ENCODE measurements at regions not wholly inside any gene's neighbourhood (a gene's known extent, or its start where the extent isn't known, plus 50 kb on each side); places are given as distances from the start of the nearest gene placed in this dataset.

DNA sequence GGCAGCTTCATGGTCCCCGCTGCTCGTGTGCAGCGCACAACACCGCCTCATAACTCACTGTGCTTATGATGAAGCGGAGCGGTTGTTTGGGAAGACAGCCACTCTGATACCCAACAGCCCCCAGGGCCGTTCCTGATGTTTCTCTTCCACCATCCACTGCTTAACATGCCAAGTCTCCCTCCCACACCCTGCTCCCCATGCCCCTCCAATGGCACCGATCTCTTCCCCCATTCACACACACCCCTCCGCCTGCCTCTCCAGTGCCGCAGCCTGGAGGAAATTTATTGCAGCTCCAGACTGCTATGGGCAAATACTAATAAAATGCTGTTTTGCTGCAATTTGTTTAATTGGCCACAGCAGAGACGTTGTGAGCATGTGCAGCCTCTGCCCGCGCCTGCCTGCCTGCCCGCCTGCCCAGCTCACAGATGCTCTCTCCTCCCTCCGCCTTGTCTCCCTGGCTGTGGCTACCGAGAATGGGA, 80.3 kb upstream of the LHX1 start:
- no peak for DNase-seq (ENCODE audit: extremely low spot score)
- CTCF ChIA-PET = interaction anchor here (1.0 kb wide), 1 partner anchor 101 kb away, joined by 3 read pairs; no protein-coding TSS in a partner anchor

DNA sequence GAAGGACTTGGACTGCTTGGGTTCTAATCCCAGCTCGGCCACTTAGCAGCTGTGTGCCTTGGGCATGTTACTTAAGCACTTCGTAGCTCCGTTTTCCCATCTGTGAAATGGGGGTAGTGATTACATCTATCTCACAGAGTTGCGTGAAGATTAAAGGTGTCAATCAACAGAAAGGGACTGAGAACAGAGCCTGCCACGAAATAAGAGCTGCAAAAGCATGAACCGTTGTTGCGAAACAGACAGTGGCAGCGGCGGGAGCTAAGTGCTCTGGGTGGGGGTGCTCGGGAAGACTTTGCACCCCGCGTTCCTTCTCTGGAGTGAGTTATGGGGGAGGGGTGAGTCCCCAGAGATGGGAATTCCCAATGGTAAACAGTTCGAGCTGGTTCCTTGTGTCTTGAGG, 79.6 kb upstream of the LHX1 start:
- no peak for TF ChIP-seq LEF1 (IDR thresholded peaks at IDR 0.05; ENCODE audit: borderline replicate concordance)
- peak; percentile 35; the same call in 1 of the 2 replicates for TF ChIP-seq PKNOX1 (IDR thresholded peaks at IDR 0.05)
- CTCF ChIA-PET = interaction anchor here (1.0 kb wide), 1 partner anchor 102 kb away, joined by 3 read pairs; no protein-coding TSS in a partner anchor
- POLR2A ChIA-PET = no interaction called here
- DNase-seq (ENCODE audit: extremely low spot score) = no peak

More for the DNA sequence above, 80.3 kb upstream of the LHX1 start:
- POLR2A ChIA-PET = no interaction called here
- no peak for TF ChIP-seq CTBP1 (IDR thresholded peaks at IDR 0.05; ENCODE audit: borderline replicate concordance)
- no peak for TF ChIP-seq FOXM1 (IDR thresholded peaks at IDR 0.05; ENCODE audit: borderline replicate concordance)

- ChIA-PET POLR2A (no interaction called here), CTCF (interaction anchor here (0.5 to 1.0 kb wide), 2 partner anchors 103 to 174 kb away, joined by 3 to 5 read pairs; no protein-coding TSS in a partner anchor)
- no peak for TF ChIP-seq SUZ12 (IDR thresholded peaks at IDR 0.05)
- no peak for TF ChIP-seq CTBP1 (IDR thresholded peaks at IDR 0.05; ENCODE audit: borderline replicate concordance)
- TF ChIP-seq LEF1 (IDR thresholded peaks at IDR 0.05; ENCODE audit: borderline replicate concordance) = no peak
- no peak for DNase-seq (ENCODE audit: extremely low spot score)
These were observed 78.9 kb upstream of the LHX1 start for GRCh38 chr17:36858119-36859002.

DNA sequence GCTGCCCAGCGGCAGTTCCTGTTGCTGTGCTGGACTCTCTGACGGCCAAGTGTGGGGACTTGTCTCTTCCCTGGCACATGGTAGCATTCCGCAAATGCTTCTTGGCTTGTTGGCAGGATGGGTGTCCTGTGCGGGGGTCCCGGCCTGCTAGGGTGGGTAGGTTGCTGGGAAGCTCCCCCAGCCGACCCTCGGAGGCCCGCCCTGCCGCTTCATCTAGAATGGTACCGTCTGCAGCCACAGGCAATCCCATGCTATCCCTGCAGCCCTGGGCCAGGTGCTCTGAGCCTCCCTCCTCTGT, 78.3 kb upstream of the LHX1 start:
- no peak for TF ChIP-seq ARNT (IDR thresholded peaks at IDR 0.05)
- TF ChIP-seq L3MBTL2 (conservative IDR thresholded peaks at IDR 0.05) = no peak
- no peak for TF ChIP-seq SUZ12 (IDR thresholded peaks at IDR 0.05)
- no peak for TF ChIP-seq ELF4 (IDR thresholded peaks at IDR 0.05)
- TF ChIP-seq CTBP1 (IDR thresholded peaks at IDR 0.05; ENCODE audit: borderline replicate concordance) = no peak
- TF ChIP-seq LEF1 (IDR thresholded peaks at IDR 0.05; ENCODE audit: borderline replicate concordance) = no peak
- TF ChIP-seq HDGF (IDR thresholded peaks at IDR 0.05; ENCODE audit: borderline replicate concordance) = no peak
- ChIA-PET POLR2A (no interaction called here), CTCF (no interaction called here)
- DNase-seq (ENCODE audit: extremely low spot score) = no peak

- ChIA-PET CTCF (no interaction called here), POLR2A (no interaction called here)
- no peak for TF ChIP-seq BHLHE40 (IDR thresholded peaks at IDR 0.05; ENCODE audit: borderline replicate concordance)
- DNase-seq (ENCODE audit: extremely low spot score) = no peak
These were observed 77.6 kb upstream of the LHX1 start for GRCh38 chr17:36859706-36860105.

GRCh38 chr17:36861531-36861930, 75.7 kb upstream of the LHX1 start:
- CTCF ChIA-PET = no interaction called here
- DNase-seq (ENCODE audit: extremely low spot score) = no peak

GRCh38 chr17:36862116-36862920, 75.0 kb upstream of the LHX1 start:
- DNase-seq (ENCODE audit: extremely low spot score) = no peak
- POLR2A ChIA-PET = no interaction called here
- no peak for TF ChIP-seq L3MBTL2 (conservative IDR thresholded peaks at IDR 0.05)
- no peak for TF ChIP-seq HDGF (IDR thresholded peaks at IDR 0.05; ENCODE audit: borderline replicate concordance)
- no peak for TF ChIP-seq BHLHE40 (IDR thresholded peaks at IDR 0.05; ENCODE audit: borderline replicate concordance)
- no peak for TF ChIP-seq SUZ12 (IDR thresholded peaks at IDR 0.05)
- TF ChIP-seq LEF1 (IDR thresholded peaks at IDR 0.05; ENCODE audit: borderline replicate concordance) = no peak
- no peak for TF ChIP-seq CTBP1 (IDR thresholded peaks at IDR 0.05; ENCODE audit: borderline replicate concordance)
- no peak for TF ChIP-seq SP1 (IDR thresholded peaks at IDR 0.05)
- no peak for TF ChIP-seq TARDBP (IDR thresholded peaks at IDR 0.05)
- no peak for TF ChIP-seq FOXM1 (IDR thresholded peaks at IDR 0.05; ENCODE audit: borderline replicate concordance)
- no peak for TF ChIP-seq ZNF384 (IDR thresholded peaks at IDR 0.05)
- no peak for TF ChIP-seq NFRKB (IDR thresholded peaks at IDR 0.05)
- TF ChIP-seq FOXA1 (IDR thresholded peaks at IDR 0.05) = no peak
- no peak for TF ChIP-seq ELF4 (IDR thresholded peaks at IDR 0.05)
- no peak for TF ChIP-seq FOXK2 (IDR thresholded peaks at IDR 0.05)
- TF ChIP-seq ARNT (IDR thresholded peaks at IDR 0.05) = no peak
- TF ChIP-seq PKNOX1 (IDR thresholded peaks at IDR 0.05) = no peak
- CTCF ChIA-PET = no interaction called here

More at GRCh38 chr17:36861531-36861930, 75.7 kb upstream of the LHX1 start:
- TF ChIP-seq L3MBTL2 (conservative IDR thresholded peaks at IDR 0.05) (no peak), ARNT (IDR thresholded peaks at IDR 0.05) (no peak), TARDBP (IDR thresholded peaks at IDR 0.05) (no peak), FOXA1 (IDR thresholded peaks at IDR 0.05) (no peak), BHLHE40 (IDR thresholded peaks at IDR 0.05; ENCODE audit: borderline replicate concordance) (no peak), ZNF384 (IDR thresholded peaks at IDR 0.05) (no peak), CTBP1 (IDR thresholded peaks at IDR 0.05; ENCODE audit: borderline replicate concordance) (no peak), SP1 (IDR thresholded peaks at IDR 0.05) (no peak), LEF1 (IDR thresholded peaks at IDR 0.05; ENCODE audit: borderline replicate concordance) (no peak), FOXK2 (IDR thresholded peaks at IDR 0.05) (no peak), PKNOX1 (IDR thresholded peaks at IDR 0.05) (no peak), HDGF (IDR thresholded peaks at IDR 0.05; ENCODE audit: borderline replicate concordance) (no peak)
- POLR2A ChIA-PET = no interaction called here

Data from HEK293T (cell line).